Stimulated activated CD4-positive, alpha-beta T cell treated with anti-CD3 and anti-CD28 coated beads, TNF-alpha, amount 100 ng/mL, for 4 hours (primary cell): ENCODE measurements at regions not wholly inside any gene's neighbourhood (a gene's known extent, or its start where the extent isn't known, plus 50 kb on each side); places are given as distances from the start of the nearest gene placed in this dataset.

Experiments used
- DNase-seq, 3 experiments: peaks; one replicate each; pipeline ENCODE4 v3.0.0-alpha.2; 2020; ENCODE audit warnings: low read depth in 3 of 3

GRCh38 chr4:123841447-123842121, 445.0 kb downstream of the SPRY1 start:
- DNase-seq: no peak

GRCh38 chr4:123843137-123843536, 446.5 kb downstream of the SPRY1 start:
- no peak for DNase-seq

GRCh38 chr4:123844374-123844773, 447.8 kb downstream of the SPRY1 start:
- no peak for DNase-seq

DNA sequence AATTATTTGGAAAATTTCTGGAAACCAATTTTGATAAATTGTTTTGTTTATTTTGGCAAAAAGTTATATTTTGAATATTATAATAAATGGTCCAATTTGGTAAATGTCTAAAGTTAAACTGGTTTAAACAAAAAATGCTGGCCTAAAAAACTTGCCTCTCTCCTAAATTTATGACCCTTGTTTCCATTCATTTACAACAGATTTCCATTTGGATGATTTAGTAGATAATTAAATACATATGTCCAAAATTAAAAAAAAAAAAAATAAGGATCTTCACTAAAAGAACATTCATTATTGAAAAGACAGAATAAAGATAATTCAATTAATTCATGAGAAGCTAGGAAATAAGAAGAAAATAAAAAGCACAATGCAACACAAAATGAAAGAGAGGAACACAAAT, 449.5 kb downstream of the SPRY1 start:
- DNase-seq: no peak

DNA sequence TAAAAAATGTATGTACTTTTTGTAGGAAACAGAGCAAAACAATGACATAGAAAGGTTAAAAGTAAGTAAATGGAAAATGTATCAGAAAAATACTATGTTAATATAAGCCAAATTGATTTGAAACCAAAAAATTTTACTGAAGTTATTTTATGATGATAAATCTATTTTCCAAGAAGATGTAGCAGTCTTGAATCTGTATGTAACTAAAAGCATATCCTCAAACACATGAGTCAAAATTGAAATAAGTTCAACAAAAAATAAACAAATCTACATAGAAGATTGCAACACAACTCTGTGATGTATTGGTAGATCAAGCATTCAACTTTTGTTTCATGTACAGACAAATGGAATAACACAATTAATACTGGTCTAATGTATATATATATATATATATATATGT, 450.0 kb downstream of the SPRY1 start:
- DNase-seq: no peak

- no peak for DNase-seq
Measured at GRCh38 chr4:123848606-123849005, 452.0 kb downstream of the SPRY1 start.

DNA sequence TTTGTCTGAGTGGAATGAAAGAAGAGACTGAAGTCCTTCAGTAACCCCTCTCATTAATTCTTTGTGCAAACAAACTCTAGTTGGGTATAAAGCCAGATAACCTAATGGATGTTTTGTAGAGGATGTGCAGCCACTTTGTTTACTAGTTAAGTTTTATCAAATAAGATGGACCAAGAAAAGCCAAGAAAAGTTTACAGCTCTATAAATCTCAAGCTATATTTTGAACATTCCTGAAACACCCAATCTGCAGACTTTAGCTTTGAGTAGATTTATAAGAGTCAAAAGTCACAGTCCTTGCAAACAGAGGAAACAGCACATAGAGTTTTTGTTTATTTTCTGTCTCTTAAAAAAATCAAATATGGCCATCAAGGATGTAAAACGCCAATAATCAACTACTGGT, 452.9 kb downstream of the SPRY1 start:
- no peak for DNase-seq

DNA sequence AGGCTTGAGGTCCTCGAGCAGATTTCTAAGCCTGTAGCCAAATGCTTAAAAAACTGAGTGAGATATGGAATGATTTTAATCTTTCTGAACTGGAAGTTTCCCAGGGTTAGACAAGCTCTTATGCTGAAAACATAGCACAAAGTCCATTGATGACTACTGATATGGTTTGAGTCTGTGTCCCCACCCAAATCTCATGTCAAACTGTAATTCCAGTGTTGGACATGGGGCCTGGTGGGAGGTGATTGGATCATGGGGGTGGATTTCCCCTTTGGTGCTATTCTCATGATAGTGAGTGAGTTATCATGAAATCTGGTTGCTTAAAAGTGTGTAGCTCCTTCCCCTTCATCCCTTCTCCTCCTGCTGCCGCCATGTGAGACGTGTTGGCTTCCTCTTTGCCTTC, 454.9 kb downstream of the SPRY1 start:
- DNase-seq: no peak

GRCh38 chr4:123853651-123854050, 457.1 kb downstream of the SPRY1 start:
- no peak for DNase-seq

- DNase-seq: no peak
Measured at GRCh38 chr4:123856689-123857545, 460.3 kb downstream of the SPRY1 start.

DNA sequence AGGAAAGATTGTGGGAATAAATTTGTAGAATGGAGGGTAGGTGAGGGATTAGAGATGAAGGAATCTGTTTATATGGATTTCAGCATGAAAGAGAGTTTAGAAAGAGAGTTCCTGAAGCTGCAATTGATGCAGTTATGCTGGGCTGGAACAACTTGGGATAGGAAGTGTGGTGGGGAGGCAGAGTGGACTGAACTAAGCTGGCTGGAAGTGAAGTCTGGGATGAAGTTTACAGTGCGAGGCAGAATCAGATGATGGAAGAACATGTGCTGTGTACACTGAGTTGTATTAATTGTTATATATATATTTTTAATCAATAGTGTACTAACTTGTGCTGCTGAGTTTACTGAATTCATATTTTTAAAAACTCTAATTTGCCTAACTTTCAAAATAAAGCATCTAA, 461.9 kb downstream of the SPRY1 start:
- no peak for DNase-seq

DNA sequence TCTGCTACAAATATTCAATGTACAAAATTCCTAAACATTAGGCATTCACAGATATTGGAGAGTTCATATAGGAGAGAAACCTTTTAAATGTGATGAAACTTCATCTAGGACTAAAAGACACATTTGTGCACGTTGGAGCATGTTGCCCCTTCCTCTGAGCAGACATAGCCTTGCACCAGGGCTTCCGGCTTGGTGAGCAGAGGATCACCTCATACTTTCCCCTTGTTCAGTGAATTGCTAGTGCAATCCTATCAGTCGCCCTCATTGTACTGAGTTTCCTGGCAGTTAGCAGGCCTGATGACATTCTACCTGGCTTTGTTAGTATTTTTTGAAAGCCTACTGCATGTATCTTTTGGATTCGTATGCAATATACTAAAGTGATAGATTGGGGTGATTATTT, 466.2 kb downstream of the SPRY1 start:
- no peak for DNase-seq

DNA sequence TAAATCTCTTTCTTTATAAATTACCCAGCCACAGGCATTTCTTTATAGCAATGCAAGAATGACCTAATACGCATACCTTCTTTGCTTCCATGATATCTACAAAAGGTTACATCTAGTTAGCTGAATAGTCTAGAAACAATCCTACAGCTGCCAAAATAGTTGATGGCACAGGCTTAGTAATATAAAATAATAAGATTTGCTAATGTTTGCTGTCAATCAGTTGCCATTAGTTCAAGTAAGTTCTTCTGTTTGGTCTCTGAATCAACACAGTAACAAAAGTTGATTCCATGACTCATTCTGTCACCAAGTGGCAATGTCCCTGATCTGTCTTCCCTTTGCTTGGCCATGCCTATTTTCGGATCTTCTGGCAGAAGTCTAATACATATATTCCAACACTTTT, 470.2 kb downstream of the SPRY1 start:
- DNase-seq: no peak

DNA sequence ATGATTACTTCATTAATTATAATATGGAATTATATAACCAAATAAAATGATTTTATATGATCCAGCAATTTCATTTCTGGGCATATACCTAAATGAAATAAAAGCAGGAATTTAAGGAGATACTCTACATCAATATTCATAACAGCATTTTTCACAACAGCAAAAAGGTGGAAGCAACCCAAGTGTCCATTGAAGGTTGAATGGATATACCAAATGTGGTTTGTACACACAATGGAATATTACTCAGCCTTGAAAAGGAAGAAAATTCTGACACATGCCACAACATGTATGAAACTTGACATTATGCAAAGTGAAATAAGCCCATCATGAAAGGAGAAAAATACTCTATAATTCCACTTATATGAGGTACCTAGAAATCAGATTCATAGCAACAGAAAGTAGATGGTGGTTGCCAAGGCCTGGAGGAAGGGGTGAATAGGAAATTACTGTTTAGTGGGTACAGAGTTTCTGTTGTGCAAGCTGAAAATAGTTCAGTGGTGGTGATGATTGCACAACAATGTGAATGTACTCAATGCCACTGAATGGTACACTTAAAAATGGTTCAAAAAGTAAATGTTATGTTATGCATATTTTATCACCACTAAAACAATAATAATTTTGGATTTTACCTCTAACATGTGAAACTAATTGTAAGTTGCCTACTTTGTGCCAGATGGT, 471.5 kb downstream of the SPRY1 start:
- DNase-seq: no peak

- DNase-seq: no peak
Measured at GRCh38 chr4:123869286-123870215, 473.0 kb downstream of the SPRY1 start.

- no peak for DNase-seq
Measured at GRCh38 chr4:123870216-123870876, 473.8 kb downstream of the SPRY1 start.

- no peak for DNase-seq
Measured at GRCh38 chr4:123871341-123871740, 474.7 kb downstream of the SPRY1 start.

DNA sequence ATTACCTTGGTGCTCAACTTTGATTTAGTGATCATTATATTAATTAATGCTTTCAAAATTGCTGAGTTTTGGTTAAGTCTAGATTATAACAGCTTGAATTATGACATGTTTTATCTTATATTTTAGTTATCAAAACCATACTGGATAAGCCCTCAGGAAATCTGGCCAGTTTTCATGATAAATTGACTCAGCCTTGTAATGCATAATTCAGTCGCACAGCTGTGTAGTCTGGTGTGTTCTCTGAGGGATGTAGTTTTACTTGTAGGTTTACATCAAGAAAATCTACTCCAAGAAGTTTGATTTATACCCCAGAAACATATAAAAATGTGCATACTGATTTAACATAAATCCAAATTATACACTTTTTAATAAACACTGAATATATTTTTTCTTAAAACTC, 477.5 kb downstream of the SPRY1 start:
- DNase-seq: no peak

DNA sequence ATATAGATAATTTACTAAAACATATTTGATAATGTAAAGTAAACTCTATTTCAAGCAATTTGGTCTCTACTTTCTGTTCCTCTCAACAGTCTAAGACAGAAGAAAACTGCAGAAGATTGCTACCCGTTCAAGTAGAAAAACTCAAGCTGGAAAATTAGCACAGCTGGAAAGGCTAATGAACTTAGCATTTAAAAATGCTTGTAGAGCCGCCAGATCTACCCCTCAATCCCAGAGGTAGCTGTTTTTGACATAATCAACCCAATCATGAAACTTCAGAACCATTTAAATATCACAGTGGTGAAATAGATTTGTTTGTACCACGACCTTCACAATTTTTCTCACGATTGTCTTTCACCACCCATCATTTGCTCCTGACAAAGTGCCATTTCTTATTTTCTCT, 479.5 kb downstream of the SPRY1 start:
- DNase-seq: no peak

GRCh38 chr4:123876671-123877101, 480.1 kb downstream of the SPRY1 start:
- DNase-seq: no peak

- DNase-seq: no peak
Measured at GRCh38 chr4:123877551-123877950, 481.0 kb downstream of the SPRY1 start.
